Gastrocnemius medialis (tissue), 4 donors: ENCODE measurements at regions not wholly inside any gene's neighbourhood (a gene's known extent, or its start where the extent isn't known, plus 50 kb on each side); places are given as distances from the start of the nearest gene placed in this dataset.

Experiments used
- POLR2A ChIP-seq, 2 donors: fragments of 450-650 bp; IDR thresholded peaks; one replicate each; pipeline ENCODE4 v1.6.1; 2017; ENCODE audit warnings: antibody characterized with exemption in 2 of 2, mild to moderate bottlenecking in 2 of 2, moderate library complexity in 2 of 2
- TF ChIP-seq, protein P1 (sequence below), 5 experiments: fragments of 450-650 bp in 3 of 5; fragments of 200-600 bp in 2 of 5; sonication (generic) in 2 of 5; IDR thresholded peaks in 4 of 5; conservative IDR thresholded peaks in 1 of 5; 1 replicate in 4 of 5; 2 replicates in 1 of 5; pipeline ENCODE4 v1.5.1; 2016 to 2019; ENCODE audit warnings: antibody characterized with exemption in 5 of 5, mild to moderate bottlenecking in 3 of 5, moderate library complexity in 3 of 5

DNA sequence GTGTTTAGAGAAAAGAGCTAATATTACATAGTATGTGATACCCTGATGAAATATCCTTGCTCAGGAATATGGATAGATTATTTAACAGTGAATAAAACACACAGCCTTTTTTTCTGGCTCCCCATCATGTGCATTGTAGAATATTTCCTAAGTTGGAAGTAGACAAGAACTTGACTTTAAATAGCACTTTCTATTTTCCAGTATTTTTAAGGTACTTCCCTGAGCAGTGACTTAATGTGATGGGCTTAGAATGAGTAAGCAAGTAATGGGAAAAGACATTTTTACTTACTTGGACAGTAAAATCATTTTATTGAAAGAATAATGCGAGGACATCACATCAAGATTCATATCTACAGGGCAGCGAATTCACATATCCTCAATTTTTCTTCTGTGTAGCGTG lies 176.7 kb upstream of the SLC8A1 start:
- TF ChIP-seq, protein P1, sequence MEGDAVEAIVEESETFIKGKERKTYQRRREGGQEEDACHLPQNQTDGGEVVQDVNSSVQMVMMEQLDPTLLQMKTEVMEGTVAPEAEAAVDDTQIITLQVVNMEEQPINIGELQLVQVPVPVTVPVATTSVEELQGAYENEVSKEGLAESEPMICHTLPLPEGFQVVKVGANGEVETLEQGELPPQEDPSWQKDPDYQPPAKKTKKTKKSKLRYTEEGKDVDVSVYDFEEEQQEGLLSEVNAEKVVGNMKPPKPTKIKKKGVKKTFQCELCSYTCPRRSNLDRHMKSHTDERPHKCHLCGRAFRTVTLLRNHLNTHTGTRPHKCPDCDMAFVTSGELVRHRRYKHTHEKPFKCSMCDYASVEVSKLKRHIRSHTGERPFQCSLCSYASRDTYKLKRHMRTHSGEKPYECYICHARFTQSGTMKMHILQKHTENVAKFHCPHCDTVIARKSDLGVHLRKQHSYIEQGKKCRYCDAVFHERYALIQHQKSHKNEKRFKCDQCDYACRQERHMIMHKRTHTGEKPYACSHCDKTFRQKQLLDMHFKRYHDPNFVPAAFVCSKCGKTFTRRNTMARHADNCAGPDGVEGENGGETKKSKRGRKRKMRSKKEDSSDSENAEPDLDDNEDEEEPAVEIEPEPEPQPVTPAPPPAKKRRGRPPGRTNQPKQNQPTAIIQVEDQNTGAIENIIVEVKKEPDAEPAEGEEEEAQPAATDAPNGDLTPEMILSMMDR (IDR thresholded peaks at IDR 0.05 in 4 of 5, conservative IDR thresholded peaks at IDR 0.05 in 1 of 5) = no peak
- TF ChIP-seq POLR2A (IDR thresholded peaks at IDR 0.05) = no peak
